ENCODE measurements at regions not wholly inside any gene's neighbourhood (a gene's known extent, or its start where the extent isn't known, plus 50 kb on each side); places are given as distances from the start of the nearest gene placed in this dataset.

DNA sequence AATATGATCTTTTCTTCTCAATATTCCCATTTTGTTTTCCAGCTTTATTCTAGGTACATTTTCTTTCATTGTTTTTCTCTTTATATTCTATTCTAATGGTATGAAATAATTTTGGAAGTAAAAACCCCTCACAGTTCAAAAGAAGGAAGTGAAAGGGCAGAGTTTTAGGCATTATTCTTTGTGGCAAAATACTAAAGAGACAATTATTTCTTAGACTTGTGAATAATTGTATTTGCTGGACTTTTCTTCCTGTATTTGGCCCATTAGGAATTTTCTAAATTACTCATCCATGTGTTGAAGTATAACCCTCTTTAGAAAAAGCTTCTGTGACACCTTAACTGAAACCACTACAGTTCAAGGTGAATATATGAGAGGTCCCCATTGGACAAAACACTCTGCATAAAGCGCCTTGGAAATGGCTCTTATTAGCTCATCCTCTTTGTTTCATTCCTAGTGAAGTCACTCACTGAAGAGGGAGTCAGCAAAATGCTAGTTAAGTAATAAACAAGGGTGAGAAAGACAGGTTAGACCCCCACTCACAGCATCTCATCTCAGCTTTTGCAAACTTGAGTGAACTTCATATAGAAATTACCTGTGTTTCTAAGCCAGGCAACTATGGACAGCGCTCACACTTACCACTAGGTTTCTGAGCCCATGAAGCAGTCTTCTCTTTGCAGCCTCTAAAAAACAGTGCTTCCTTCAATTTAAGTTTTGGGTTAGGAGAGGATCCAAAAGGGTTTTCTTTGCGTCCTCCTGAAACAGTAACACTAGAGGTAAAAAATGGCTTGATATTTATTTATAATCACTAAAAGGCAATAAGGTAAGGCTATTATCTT, 327.5 kb downstream of the ARPP21 start:
- TF ChIP-seq, protein P1, sequence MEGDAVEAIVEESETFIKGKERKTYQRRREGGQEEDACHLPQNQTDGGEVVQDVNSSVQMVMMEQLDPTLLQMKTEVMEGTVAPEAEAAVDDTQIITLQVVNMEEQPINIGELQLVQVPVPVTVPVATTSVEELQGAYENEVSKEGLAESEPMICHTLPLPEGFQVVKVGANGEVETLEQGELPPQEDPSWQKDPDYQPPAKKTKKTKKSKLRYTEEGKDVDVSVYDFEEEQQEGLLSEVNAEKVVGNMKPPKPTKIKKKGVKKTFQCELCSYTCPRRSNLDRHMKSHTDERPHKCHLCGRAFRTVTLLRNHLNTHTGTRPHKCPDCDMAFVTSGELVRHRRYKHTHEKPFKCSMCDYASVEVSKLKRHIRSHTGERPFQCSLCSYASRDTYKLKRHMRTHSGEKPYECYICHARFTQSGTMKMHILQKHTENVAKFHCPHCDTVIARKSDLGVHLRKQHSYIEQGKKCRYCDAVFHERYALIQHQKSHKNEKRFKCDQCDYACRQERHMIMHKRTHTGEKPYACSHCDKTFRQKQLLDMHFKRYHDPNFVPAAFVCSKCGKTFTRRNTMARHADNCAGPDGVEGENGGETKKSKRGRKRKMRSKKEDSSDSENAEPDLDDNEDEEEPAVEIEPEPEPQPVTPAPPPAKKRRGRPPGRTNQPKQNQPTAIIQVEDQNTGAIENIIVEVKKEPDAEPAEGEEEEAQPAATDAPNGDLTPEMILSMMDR (conservative IDR thresholded peaks at IDR 0.05 in 1 of 2, IDR thresholded peaks at IDR 0.05 in 1 of 2; ENCODE audit: low read depth in 1 of 2, low read length in 2 of 2): peak in 1 of 2 donors; percentile 1
- no peak for TF ChIP-seq EZH2 (IDR thresholded peaks at IDR 0.05; ENCODE audit: low read length, missing control alignments)
